Hepatocyte (in vitro differentiated cells): ENCODE measurements at regions not wholly inside any gene's neighbourhood (a gene's known extent, or its start where the extent isn't known, plus 50 kb on each side); places are given as distances from the start of the nearest gene placed in this dataset.

Experiments
- DNase-seq: peaks from one replicate; pipeline ENCODE4 v3.0.0-alpha.2; 2016; ENCODE audit warnings: low spot score
- H2AFZ ChIP-seq: fragments of 200-600 bp; sonication (generic); 2 replicates; pipeline ENCODE4 v1.6.0; 2016; ENCODE audit warnings: antibody characterized with exemption, mild to moderate bottlenecking
- H3K27ac ChIP-seq: fragments of 200-600 bp; sonication (generic); 2 replicates; pipeline ENCODE4 v1.5.1; 2016; ENCODE audit warnings: mild to moderate bottlenecking
- H3K27me3 ChIP-seq: fragments of 200-600 bp; sonication (generic); 2 replicates; pipeline ENCODE4 v1.6.1; 2016
- H3K36me3 ChIP-seq: fragments of 200-600 bp; sonication (generic); replicated peaks from 2 replicates; pipeline ENCODE4 v1.5.1; 2016; ENCODE audit warnings: low read depth; ENCODE audit not compliant: insufficient read depth
- H3K4me1 ChIP-seq: fragments of 200-600 bp; sonication (generic); 2 replicates; pipeline ENCODE4 v1.5.1; 2016; ENCODE audit warnings: mild to moderate bottlenecking, moderate library complexity; ENCODE audit not compliant: insufficient read depth
- H3K4me2 ChIP-seq: fragments of 200-600 bp; sonication (generic); 2 replicates; pipeline ENCODE4 v1.6.0; 2016
- H3K4me3 ChIP-seq: fragments of 200-600 bp; sonication (generic); 2 replicates; pipeline ENCODE4 v1.5.1; 2016; ENCODE audit warnings: mild to moderate bottlenecking
- H3K79me2 ChIP-seq: fragments of 200-600 bp; sonication (generic); 2 replicates; pipeline ENCODE4 v1.6.0; 2017; ENCODE audit warnings: mild to moderate bottlenecking
- H3K9me2 ChIP-seq: fragments of 200-600 bp; sonication (generic); replicated peaks from 2 replicates; pipeline ENCODE4 v1.6.0; 2017; ENCODE audit warnings: mild to moderate bottlenecking; ENCODE audit not compliant: insufficient read depth
- H3K9me3 ChIP-seq: fragments of 200-600 bp; sonication (generic); 2 replicates; pipeline ENCODE4 v1.5.1; 2016; ENCODE audit warnings: low read depth, mild to moderate bottlenecking
- H4K20me1 ChIP-seq: fragments of 200-600 bp; sonication (generic); 2 replicates; pipeline ENCODE4 v1.6.0; 2016; ENCODE audit warnings: mild to moderate bottlenecking; ENCODE audit not compliant: insufficient read depth, poor library complexity, severe bottlenecking
- EZH2 ChIP-seq: fragments of 200-600 bp; sonication (generic); IDR thresholded peaks from 2 replicates; pipeline ENCODE4 v1.6.1; 2016; ENCODE audit warnings: antibody characterized with exemption, mild to moderate bottlenecking, borderline replicate concordance
- EZH2phosphoT487 ChIP-seq: fragments of 200-600 bp; sonication (generic); IDR thresholded peaks from one replicate; pipeline ENCODE4 v1.6.1; 2018; ENCODE audit warnings: antibody characterized with exemption, mild to moderate bottlenecking, low read depth, moderate library complexity; ENCODE audit not compliant: unreplicated experiment, severe bottlenecking
- WGBS: methylation state at CpG from one replicate; pipeline ENCODE4 v1.1.6; 2016; ENCODE audit warnings: low lambda C conversion rate; ENCODE audit errors: missing lambda C conversion rate; 5-methylcytosine and 5-hydroxymethylcytosine counted together
- TF ChIP-seq, protein P1 (sequence below): fragments of 200-600 bp; sonication (generic); IDR thresholded peaks from 2 replicates; pipeline ENCODE4 v1.5.1; 2016; ENCODE audit warnings: antibody characterized with exemption, mild to moderate bottlenecking; ENCODE audit not compliant: poor library complexity

DNA sequence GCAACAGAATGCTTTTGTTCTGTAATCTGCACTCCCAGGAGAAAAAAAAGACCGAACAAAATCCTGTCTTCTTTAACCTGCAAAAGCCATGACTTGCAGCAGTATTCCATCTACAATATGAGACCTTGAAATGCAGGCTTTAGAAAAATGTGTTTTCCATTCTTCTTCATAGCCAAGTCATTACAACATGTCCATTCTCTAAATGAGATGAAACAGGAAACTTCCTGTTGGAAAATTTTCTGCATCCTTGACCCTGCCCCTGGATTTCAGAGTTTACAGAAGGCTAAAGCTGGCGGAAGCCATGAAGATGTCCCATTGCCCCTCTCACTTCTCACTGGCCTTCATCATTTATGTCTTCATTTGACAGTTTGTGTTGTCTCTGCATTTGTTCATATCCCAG, 546.4 kb downstream of the TNS3 start:
- Histone ChIP-seq H4K20me1 (no peaks in the 10 kb centered on the region), H2AFZ (no peak overlapping the region), H3K27ac (no peak overlapping the region), H3K9me3 (no peaks in the 10 kb centered on the region), H3K79me2 (no peaks in the 10 kb centered on the region), H3K27me3 (no peaks in the 10 kb centered on the region), H3K9me2 (no peaks in the 10 kb centered on the region), H3K36me3 (no peaks in the 10 kb centered on the region), H3K4me2 (no peak overlapping the region), H3K4me3 (no peak overlapping the region), H3K4me1 (peaks cover 7% of the 10 kb centered on the region)
- TF ChIP-seq EZH2, result no peak
- no peak for DNase-seq
- 62% methylated on average over 2 of the region's 2 CpGs for WGBS

DNA sequence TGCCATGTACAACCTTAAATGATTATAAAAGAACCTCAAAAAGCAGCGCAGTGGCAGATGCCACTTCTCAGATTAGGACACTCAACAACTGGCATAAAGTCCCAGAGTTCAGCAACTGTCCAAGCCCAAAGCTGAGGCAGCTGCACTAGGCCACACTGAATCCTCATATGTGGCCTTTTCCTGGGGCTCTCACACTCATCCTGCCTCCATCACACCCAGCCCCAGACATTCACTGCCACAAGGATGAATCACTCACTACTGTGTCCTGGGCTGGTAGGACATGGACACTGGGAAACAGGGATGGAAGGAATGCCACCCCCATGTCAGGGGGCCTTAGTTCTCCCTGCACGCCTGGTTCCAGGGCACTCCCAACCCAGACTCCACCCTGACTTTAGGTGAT, 547.7 kb downstream of the TNS3 start:
- H3K4me1 ChIP-seq, result peaks cover under 1% of the 10 kb centered on the region
- WGBS, result 95% methylated on average over 2 of the region's 2 CpGs
- no peak overlapping the region for H2AFZ ChIP-seq
- no peaks in the 10 kb centered on the region for H4K20me1 ChIP-seq
- H3K4me2 ChIP-seq, result no peak overlapping the region
- no peaks in the 10 kb centered on the region for H3K27me3 ChIP-seq
- TF ChIP-seq, protein P1, sequence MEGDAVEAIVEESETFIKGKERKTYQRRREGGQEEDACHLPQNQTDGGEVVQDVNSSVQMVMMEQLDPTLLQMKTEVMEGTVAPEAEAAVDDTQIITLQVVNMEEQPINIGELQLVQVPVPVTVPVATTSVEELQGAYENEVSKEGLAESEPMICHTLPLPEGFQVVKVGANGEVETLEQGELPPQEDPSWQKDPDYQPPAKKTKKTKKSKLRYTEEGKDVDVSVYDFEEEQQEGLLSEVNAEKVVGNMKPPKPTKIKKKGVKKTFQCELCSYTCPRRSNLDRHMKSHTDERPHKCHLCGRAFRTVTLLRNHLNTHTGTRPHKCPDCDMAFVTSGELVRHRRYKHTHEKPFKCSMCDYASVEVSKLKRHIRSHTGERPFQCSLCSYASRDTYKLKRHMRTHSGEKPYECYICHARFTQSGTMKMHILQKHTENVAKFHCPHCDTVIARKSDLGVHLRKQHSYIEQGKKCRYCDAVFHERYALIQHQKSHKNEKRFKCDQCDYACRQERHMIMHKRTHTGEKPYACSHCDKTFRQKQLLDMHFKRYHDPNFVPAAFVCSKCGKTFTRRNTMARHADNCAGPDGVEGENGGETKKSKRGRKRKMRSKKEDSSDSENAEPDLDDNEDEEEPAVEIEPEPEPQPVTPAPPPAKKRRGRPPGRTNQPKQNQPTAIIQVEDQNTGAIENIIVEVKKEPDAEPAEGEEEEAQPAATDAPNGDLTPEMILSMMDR, result no peak
- no peak for TF ChIP-seq EZH2phosphoT487
- no peak for TF ChIP-seq EZH2
- no peaks in the 10 kb centered on the region for H3K36me3 ChIP-seq
- no peak overlapping the region for H3K4me3 ChIP-seq
- no peak for DNase-seq
- no peak overlapping the region for H3K27ac ChIP-seq
- no peaks in the 10 kb centered on the region for H3K9me2 ChIP-seq
- H3K79me2 ChIP-seq, result no peaks in the 10 kb centered on the region
- H3K9me3 ChIP-seq, result no peaks in the 10 kb centered on the region

DNA sequence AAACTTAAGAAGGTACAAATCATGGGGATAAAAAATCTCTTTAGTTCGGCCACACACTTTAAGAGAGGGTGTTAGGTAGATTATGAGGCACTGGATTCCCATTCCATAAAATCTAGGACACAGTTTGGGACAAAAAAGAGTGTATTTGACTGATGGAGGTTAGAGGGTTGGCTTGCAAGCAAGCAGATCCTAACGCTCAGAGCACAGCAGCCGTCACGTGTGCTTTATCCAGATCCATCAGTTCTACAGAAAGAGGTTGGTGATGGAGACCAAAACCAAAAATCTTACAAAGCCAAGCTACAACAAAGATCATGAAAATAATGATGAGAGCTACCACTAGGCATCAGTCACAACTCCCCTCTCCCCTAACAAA, 549.4 kb downstream of the TNS3 start:
- DNase-seq, result no peak
- Histone ChIP-seq H2AFZ (no peak overlapping the region), H3K4me1 (no peaks in the 10 kb centered on the region), H4K20me1 (no peaks in the 10 kb centered on the region), H3K4me2 (no peak overlapping the region), H3K4me3 (no peak overlapping the region), H3K36me3 (no peaks in the 10 kb centered on the region), H3K27me3 (no peaks in the 10 kb centered on the region), H3K9me3 (no peaks in the 10 kb centered on the region), H3K79me2 (no peaks in the 10 kb centered on the region), H3K27ac (no peak overlapping the region), H3K9me2 (no peaks in the 10 kb centered on the region)
- TF ChIP-seq, protein P1, result no peak
- TF ChIP-seq EZH2phosphoT487 (no peak), EZH2 (no peak)
- 63% methylated on average over 4 of the region's 4 CpGs for WGBS

DNA sequence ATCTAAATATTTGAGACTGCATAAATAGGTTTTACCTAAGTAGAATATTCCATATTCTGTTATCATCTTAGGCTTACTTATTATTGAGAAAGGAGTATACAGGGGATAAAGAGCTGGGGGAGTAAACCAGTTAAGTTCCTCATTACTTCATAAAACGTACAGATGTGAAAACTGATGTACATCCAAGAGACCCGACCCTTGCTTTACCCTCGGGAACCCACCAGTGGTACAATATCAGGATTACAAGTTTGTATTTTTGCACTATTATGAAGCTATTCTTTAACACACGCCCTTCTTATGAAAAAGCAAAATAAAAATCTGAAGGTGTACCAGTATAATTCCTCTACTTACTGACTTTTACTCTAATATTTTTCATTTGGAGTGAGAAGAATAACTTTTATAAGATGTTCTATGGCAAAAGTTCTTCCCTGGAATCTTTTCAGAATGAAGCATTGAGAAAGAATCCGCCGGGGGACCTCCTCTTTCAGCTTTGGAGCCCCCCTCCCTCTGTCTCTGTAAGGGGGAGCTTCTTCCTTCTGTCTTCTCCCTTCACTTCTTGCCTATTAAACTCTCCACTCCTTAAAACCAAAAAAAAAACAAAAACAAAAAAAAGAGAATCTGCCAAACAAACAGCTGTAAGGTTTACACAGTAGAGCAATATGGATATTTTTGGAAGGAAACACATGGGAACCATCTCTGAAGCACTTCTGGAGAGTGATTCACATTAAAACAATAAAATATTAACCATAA, 550.0 kb downstream of the TNS3 start:
- Histone ChIP-seq H3K27ac (no peak overlapping the region), H3K9me2 (no peaks in the 10 kb centered on the region), H3K4me3 (no peak overlapping the region), H3K9me3 (no peaks in the 10 kb centered on the region), H4K20me1 (no peaks in the 10 kb centered on the region), H3K79me2 (no peaks in the 10 kb centered on the region), H3K4me2 (no peak overlapping the region), H2AFZ (no peak overlapping the region), H3K4me1 (no peaks in the 10 kb centered on the region), H3K27me3 (no peaks in the 10 kb centered on the region), H3K36me3 (no peaks in the 10 kb centered on the region)
- 72% methylated on average over 6 of the region's 6 CpGs for WGBS
- TF ChIP-seq, protein P1, result no peak
- TF ChIP-seq EZH2phosphoT487 (no peak), EZH2 (no peak)
- no peak for DNase-seq
